ENCODE measurements at regions not wholly inside any gene's neighbourhood (a gene's known extent, or its start where the extent isn't known, plus 50 kb on each side); places are given as distances from the start of the nearest gene placed in this dataset.
"Not testable (repeated sequence)": the region's sequence is repeated elsewhere in the genome, so short reads cannot be mapped to it uniquely, and the experiment has no call there.

DNA sequence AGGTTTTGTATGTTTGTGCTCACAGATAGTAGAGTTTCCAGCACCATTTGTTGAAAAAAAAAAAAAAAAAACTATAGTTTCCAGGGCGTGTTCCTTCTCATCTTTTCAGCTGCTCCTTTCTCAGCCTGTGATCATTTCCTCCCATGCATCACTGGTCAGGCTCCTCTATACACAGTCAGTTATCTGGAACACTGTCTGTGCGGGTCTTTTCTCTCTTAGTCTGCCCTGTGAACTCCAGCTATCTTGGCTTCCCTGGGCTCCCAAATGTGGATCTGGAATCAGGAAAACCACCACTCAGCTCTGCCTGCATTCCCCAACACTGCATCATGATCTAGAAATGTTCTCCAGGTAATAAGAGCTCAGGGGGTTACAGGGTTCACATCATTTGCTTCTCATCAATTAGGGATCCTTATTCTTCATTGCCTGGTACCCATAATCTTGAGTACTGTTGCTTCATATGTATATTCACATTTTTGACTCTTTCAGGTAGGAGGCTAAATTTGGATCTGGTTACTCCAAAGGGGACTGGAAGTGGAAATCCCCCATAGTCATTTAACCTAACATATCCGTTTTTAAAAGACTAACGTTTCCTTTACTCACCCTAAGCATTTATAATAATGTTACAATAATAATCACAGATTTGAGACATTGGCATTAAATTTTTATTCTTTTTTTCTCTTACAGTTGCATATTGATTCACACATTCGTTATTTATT, 221.8 kb upstream of the KLF3 start:
- no peak for DNase-seq

DNA sequence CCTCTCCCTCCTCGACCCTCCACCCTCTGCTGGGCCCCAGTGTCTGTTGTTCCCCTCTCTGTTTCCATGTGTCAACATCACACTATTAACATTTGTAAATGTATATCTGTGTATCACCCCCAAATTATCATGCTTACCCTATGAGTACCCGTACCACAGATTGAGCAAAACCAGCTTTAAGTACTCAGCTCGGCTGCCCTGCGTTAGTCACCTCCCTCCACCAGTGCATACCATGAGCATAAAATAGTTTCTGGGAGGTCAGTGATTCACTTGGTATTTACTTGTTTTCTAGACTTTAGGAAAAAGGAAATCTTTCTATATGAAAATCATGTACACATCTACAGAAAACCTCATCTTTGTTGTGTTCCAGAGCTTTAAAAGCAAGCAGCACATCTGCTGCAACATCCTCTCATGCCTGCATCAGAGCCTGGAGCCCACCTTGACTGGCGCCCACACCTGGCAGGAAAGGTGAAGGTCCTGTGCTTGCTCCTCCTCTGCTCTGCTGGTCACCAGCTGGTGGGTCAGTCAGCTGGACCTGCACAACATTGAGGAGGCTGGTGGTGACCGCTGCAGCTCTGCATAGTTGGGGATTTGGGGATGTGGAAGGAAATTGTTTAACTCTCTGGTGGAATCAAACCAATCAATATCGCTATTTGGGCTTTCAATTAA, 214.4 kb upstream of the KLF3 start:
- no peak for DNase-seq

DNA sequence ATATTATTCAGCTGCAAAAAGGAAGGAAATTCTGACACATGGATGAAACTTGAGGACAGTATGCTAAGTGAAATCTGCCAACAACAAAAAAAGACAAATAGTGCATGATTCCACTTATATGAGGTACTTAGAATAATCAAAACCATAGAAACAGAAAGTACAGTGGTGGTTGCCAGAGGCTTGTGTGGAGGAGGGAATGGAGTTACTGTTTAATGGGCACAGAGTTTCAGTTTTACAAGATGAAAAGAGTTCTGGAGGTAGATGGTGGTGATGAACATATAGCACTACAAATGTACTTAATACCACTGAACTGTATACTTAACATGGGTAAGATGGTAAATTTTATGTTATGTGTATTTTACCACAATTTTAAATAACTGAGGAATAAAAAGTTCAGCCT, 212.0 kb upstream of the KLF3 start:
- DNase-seq, result no peak

DNA sequence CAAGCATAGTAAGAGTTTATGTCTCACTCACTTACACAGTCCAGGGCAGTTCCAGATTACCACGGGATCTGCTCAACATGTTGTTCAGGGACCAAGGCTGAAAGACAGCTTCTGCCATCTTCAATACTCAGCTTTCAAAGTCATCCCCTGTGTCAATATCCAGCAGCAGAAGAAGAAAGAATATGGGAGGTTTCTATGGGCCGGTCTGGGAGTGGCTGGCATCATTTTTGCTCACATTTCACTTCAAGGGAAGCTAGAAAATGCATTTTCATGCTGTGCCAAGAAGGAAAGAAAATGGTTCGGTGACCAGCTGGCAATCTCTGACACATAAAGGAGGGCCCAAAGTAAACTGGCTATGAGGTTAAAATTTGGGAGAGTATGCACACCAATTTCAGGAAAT, 211.5 kb upstream of the KLF3 start:
- DNase-seq, result no peak

- no peak for DNase-seq
Measured at GRCh38 chr4:38453253-38453881, 210.6 kb upstream of the KLF3 start.

DNA sequence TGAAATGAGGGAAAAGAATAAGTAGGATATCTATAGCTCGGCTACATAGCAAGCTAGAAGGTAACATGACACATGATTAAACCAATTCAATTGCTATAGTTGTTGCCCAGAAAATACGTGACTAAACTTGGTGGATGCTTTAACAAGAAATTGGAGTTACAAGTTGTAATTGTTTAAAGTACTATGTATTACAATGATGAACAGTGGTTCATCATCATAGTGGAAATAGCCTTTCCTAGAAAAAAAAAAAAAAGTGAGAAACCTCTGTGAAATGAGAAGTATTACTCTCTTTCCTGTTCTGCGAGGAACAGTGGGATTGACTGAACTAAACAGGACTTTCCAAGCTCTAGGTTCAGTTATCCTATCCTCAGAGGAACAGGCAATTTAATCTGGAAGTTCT, 209.7 kb upstream of the KLF3 start:
- no peak for DNase-seq

DNA sequence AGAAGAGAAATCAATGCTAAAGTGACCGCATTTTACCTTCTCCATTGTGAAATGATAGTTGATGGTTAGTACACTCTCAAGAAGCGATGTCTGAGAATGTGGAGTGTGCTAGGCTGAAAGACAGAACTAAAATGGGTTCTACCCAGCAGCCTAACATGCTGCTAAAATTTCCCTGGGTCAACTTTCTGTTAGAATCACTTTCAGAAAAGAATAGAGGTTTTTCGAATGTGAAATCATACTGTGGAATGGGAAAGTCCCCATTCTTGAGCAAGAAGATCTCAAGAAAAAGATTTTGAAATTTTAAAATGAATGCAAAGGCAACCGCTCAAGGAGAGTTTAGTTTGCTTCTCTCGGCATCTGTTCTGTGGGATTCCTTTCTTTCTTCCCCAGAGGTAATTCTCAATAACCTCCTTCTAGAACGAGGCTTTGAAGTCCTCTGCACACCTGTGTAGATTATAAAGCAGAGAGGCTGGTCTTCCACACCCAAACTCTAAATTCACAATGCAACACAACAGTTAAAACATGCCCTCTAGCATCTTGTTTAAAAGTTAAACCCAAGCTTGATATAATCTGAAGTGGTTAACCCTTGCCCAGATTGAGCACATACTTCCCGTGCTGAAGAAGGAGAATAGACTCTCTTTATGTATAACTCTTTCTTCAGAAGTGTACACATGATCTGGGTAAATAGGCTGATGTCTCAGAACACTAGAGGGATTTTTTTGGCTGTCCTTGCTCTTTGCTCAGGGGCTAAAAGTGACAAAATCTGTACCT, 208.7 kb upstream of the KLF3 start:
- no peak for DNase-seq

DNA sequence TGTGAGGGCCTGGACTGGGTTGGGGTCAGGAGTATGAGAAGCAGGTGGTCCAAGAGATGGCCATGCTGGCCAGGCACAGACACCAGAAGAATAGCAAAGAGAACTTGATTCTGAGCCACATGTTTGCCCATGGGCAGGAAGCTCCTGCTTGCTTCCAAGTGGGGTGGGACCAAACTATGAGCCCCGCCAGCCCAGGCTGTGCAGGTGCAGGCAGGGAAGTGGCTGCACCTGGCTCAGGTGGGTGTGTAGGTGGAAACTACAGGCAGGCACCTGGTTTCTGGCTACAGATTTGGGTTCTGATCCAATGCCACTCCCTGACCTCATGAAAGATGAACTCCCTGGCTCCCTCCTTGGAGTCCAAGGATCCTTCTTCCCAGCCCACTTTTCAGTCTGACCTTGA, 207.9 kb upstream of the KLF3 start:
- DNase-seq, result no peak

GRCh38 chr4:38461342-38461741, 202.7 kb upstream of the KLF3 start:
- no peak for DNase-seq

GRCh38 chr4:38462367-38463055, 201.5 kb upstream of the KLF3 start:
- no peak for DNase-seq

DNA sequence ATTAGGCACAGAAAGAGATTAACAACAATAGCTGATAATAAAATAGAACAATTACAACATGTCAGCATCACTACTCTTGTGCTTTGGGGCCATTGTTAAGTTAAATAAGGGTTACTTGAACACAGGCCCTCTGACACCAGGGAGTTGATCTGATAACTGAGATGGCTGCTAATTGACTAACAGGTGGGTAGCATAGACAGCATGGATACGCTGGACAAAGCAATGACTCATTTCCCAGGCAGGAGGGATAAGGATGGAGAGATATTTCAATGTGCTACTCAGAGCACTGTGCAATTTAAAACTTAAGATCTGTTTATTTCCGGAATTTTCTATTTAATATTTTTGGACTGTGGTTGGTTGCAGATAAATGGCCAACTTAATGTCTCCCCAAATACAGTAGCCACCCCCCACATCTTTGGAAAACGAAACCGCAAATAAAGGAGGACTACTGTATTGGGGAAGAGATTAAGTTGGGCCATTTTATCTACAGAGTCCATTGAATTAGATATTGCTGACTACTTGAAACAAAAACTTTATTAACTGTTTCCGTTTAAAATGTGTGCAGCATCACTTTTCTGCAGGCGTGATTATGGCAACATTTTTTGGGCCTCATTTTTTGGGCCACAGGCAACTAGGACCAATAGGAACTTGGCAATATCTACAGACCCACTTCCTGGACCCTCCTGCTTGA, 200.6 kb upstream of the KLF3 start:
- DNase-seq, result no peak

DNA sequence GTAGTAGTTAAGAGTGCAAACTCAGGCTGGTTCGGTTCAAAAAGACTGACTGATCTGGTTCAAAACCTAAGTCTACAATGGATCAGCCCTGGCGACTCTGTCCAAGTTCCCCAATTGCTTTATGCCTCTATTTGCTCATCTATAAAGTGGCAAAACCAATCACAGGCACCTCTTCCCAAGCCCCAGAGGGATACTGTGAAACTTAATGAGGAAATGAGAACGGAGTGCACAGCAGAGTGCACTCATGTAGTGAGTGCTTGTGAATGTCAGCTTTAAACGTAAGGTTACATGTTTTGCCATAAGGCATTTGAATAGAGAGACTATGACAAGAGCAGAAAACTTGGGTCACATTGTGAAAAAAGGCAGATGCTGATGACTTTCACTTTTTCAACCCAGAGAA, 199.7 kb upstream of the KLF3 start:
- no peak for DNase-seq

DNA sequence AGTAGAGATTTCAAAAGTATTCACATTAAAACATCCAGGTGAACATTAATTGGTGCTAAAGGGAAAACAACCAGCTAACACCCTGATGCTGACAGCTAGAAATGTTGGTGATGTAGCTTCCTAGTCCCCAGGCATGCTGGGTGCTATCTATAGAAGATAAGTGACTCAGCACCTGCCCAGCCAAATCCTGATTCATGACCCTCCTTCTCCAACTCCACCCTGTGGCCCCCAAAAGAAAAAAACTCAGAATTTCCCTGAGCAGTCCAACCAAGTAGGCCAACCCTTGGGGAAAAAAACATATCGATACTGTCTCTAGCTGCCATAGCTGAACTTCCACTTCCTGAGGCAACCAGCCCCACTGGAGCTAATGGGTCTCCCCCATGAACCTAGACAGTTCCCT, 197.6 kb upstream of the KLF3 start:
- DNase-seq, result peak; percentile 60

DNA sequence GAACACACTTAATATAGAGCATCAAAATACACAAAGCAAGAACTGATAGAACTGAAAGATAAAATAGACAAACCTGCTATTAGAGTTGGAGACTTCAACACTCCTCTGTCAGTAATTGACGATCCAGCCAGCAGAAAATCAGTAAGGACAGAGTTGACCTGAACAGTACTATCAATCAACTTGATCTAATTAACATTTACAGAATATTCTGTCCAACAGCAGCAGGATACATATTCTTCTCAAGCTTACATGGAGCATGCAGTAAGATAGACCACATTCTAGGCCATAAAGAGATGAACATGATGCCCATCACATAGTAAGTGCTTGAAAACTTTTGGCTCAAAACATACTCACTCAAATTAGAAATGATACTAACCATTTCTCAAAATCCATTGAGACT, 196.7 kb upstream of the KLF3 start:
- no peak for DNase-seq

DNA sequence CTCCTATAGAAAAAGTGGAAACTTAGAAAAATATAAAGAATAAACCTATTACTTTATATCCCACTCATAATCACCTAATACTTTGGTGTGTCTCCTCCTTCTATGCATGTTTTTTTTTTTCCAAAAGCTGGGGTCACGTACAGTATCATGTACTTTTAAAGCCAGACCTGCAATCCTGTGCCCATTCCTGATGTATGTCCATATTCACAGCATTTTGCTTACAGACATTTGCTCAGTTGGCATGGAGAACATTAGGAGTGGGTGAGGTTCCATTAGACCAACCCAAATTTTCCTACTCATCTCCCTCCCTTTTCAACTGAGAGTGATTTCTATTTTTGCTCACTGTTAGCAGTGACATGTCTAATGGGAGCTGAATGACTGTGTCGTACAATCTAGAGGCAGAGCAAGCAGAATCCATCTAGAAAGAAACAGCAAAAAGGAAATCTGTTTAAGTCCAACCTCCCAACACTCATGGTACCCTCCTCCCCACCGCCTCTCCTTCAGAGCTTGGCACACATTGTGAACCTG, 195.6 kb upstream of the KLF3 start:
- DNase-seq, result no peak

DNA sequence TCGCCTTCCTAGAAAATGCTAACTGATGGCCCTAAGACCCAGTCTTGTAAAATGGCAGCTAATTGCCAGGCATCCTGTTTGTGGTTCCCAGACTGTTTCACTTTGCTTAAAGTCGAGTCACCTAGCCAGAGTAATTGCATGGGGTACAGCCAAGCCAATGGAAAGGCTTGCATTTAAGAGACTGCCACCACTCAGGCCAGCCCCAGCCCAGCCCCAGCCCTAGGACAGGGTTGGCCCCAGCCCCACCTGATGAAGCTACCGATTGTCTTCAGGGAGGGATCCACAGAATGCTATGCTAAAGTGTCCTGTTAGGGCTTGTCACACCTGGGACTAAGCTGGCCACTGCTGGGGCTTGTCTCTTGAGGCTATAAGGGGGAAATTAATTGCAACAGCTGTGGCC, 194.6 kb upstream of the KLF3 start:
- no peak for DNase-seq

- no peak for DNase-seq
Measured at GRCh38 chr4:38470735-38471262, 193.2 kb upstream of the KLF3 start.

DNA sequence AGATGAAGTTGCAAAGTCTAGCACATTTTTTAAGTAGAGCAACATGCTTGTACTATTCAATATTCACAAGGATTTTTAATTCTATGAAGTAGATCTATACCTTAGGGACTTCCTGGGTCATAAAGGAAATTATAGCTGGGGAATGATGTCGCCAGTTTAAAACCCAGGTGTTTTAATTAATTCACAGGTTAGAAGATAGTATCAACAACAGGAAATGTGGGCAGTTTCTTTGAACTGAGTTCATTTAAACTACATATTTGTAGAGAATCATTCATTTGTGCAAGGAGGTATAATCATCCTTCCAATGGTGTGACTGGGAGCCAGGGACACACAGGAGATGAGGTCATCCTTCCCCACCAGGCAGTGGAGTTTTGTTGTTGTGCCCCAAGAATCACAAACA, 181.3 kb upstream of the KLF3 start:
- DNase-seq, result no peak

DNA sequence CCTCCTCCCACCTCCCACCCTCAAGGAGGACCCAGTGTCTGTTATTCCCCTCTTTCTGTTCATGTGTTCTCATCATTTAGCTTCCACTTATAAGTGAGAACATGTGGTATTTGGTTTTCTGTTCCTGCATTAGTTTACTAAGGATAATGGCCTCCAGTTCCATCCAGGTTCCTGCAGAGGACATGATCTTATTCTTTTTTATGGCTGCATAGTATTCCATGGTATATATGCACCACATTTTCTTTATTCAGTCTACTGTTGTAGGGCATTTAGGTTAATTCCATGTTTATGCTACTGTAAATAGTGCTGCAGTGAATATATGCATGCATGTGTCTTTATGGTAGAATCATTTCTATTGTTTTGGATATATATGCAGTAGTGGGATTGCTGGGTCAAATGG, 180.4 kb upstream of the KLF3 start:
- not testable (repeated sequence) for DNase-seq

DNA sequence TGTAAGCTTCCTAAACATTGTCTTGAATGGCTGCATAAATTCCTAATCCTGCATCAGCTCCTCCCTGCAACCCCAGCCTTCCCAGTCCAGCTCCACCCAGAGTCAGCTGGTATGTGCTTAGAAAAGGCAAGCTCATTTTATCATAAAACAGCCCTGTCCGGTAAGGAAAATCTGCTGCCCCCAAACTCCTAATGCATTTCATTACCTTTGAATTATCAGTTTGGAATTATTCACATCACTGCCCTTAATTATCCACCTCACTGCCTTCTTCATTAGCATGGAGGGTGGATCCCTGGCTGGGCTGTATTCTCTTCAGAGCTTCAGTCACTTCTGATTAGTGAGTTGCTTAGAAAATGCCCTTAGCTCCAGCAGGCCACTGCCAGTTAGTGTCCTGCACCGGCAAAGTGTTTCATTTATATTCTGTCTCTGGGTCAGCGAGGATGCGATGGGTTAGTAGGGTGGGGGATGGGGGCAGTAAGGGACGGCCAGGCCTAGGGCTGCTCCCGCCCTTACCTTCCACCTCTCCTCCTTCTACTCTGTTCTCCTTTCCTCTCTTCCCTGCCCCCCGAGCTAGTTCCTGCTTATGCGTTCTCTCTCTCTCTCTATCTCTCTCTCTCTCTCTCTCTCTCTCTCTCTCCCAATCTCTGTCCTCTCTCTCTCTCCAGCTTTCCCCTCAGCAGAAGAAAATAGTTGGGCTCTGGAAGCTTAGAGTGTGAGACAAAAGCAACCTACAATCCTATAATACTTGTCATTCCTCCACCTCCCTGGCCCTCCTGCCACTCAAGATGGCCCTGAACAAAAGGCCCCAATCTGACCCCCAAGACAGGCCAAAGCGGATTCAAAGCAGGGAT, 174.8 kb upstream of the KLF3 start:
- no peak for DNase-seq

All from OCI-M1 (cell line).